ENCODE measurements at regions not wholly inside any gene's neighbourhood (a gene's known extent, or its start where the extent isn't known, plus 50 kb on each side); places are given as distances from the start of the nearest gene placed in this dataset.

GRCh38 chr20:20856956-20857355, 144.5 kb upstream of the RALGAPA2 start:
- H3K9me1 ChIP-seq (ENCODE audit: control insufficient read depth, insufficient read depth, low read length) = no peaks in the 10 kb centered on the region
- no peak overlapping the region for H3K4me2 ChIP-seq (ENCODE audit: insufficient read depth, low read length)
- no peak overlapping the region for H3K4me3 ChIP-seq
- no peak overlapping the region for H3K27ac ChIP-seq (ENCODE audit: extremely low read depth, low read depth, low read length)
- no peaks in the 10 kb centered on the region for H3K4me1 ChIP-seq (replicated peaks in 1 of 2; ENCODE audit: control insufficient read depth in 2 of 2, insufficient read depth in 2 of 2, low read length in 2 of 2)
- FAIRE-seq = no peak
- H3K36me3 ChIP-seq (ENCODE audit: control insufficient read depth, insufficient read depth, low read length) = no peaks in the 10 kb centered on the region
- TF ChIP-seq ZNF436 (CRISPR knock-in tag; IDR thresholded peaks at IDR 0.05) (no peak), ZNF253 (CRISPR knock-in tag; conservative IDR thresholded peaks at IDR 0.05) (no peak), ZNF224 (CRISPR knock-in tag; IDR thresholded peaks at IDR 0.05) (no peak), ZNF239 (CRISPR knock-in tag; IDR thresholded peaks at IDR 0.05) (no peak), RBM14 (IDR thresholded peaks at IDR 0.05; ENCODE audit: borderline replicate concordance, insufficient read depth, low read depth, low read length) (no peak), HCFC1 (IDR thresholded peaks at IDR 0.05; ENCODE audit: low read depth, low read length) (no peak), CBFB (CRISPR knock-in tag; IDR thresholded peaks at IDR 0.05) (no peak), E2F6 (IDR thresholded peaks at IDR 0.05; ENCODE audit: borderline replicate concordance in 1 of 2, extremely low read depth in 1 of 2, insufficient read depth in 1 of 2, insufficient read length in 1 of 2, low read depth in 1 of 2, low read length in 1 of 2, poor library complexity in 1 of 2, severe bottlenecking in 1 of 2) (no peak), CBX3 (IDR thresholded peaks at IDR 0.05; ENCODE audit: borderline replicate concordance in 1 of 2, low read length in 2 of 2) (no peak), CCAR2 (IDR thresholded peaks at IDR 0.05; ENCODE audit: low read depth, low read length) (no peak), ZNF668 (CRISPR knock-in tag; IDR thresholded peaks at IDR 0.05) (no peak), ZNF212 (CRISPR knock-in tag; IDR thresholded peaks at IDR 0.05) (no peak), ZFPM2 (CRISPR knock-in tag; IDR thresholded peaks at IDR 0.05) (no peak), PRDM10 (IDR thresholded peaks at IDR 0.05; ENCODE audit: partially characterized antibody) (no peak)
- no TSS peak for BruUV-seq (replicated peaks)
- ChIA-PET CTCF (ENCODE audit: low intra/inter-chr PET ratio) (no interaction called here), POLR2A (interaction anchor here (0.7 kb wide), 1 partner anchor 672 kb away, joined by 3 read pairs; no protein-coding TSS in a partner anchor)
- H4K20me1 ChIP-seq (replicated peaks; ENCODE audit: control insufficient read depth, insufficient read depth, low read length) = no peaks in the 10 kb centered on the region
- in situ Hi-C loops (cut with MboI) = no loop called here
- no peaks in the 10 kb centered on the region for H3K79me2 ChIP-seq (ENCODE audit: control insufficient read depth, insufficient read depth, low read length)
- intact Hi-C loops (cut with micrococcal nuclease) = no loop called here
- DNase-seq (ENCODE audit: extremely low read depth in 1 of 4, low spot score in 3 of 4) = no peak
- H2AFZ ChIP-seq (ENCODE audit: low read depth, low read length) = no peak overlapping the region
- ATAC-seq = no peak
- no peaks in the 10 kb centered on the region for H3K9me3 ChIP-seq (replicated peaks; ENCODE audit: control insufficient read depth, insufficient read depth, low read depth, low read length)
- H3K27me3 ChIP-seq (ENCODE audit: control insufficient read depth in 2 of 2, insufficient read depth in 2 of 2, low read length in 2 of 2) = peaks cover 0 to 3% of the 10 kb centered on the region in 2 experiments; a peak in 2 of 5 replicates
- H3K9ac ChIP-seq (ENCODE audit: insufficient read depth in 1 of 2, low read depth in 2 of 2, low read length in 2 of 2) = no peak overlapping the region
- WGBS (ENCODE audit: insufficient coverage, low coverage, missing lambda C conversion rate) = 0% methylated on average over 2 of the region's 2 CpGs

All from K562 (cell line).